K562 (cell line): ENCODE measurements at regions not wholly inside any gene's neighbourhood (a gene's known extent, or its start where the extent isn't known, plus 50 kb on each side); places are given as distances from the start of the nearest gene placed in this dataset.
A peak's percentile ranks its signal among the peaks of the same experiment; 100 is the strongest.

ENCODE experiments used
- ARID4B ChIP-seq: sonication (generic); formaldehyde crosslinking; IDR thresholded peaks from 2 replicates; pipeline ENCODE4 v1.8.0; 2022; ENCODE audit warnings: mild to moderate bottlenecking, missing genetic modification reagents
- BCOR ChIP-seq: fragments of 450-650 bp; IDR thresholded peaks from 2 replicates; pipeline ENCODE4 v1.6.1; 2016
- CREB3 ChIP-seq: fragments of 450-650 bp; conservative IDR thresholded peaks from 2 replicates; pipeline ENCODE4 v1.6.1; 2016; ENCODE audit warnings: missing genetic modification characterization, low read depth, mild to moderate bottlenecking, missing compliant biosample characterization, moderate library complexity
- CREBBP ChIP-seq: IDR thresholded peaks from one replicate; pipeline ENCODE4 v1.6.1; 2012; ENCODE audit warnings: low read depth, mild to moderate bottlenecking, control low read depth, inconsistent platforms, low read length
- ESRRB ChIP-seq: fragments of 250-450 bp; sonication (Bioruptor Pico); IDR thresholded peaks from 2 replicates; pipeline ENCODE4 v1.5.0; 2020; ENCODE audit warnings: mild to moderate bottlenecking, moderate library complexity, borderline replicate concordance
- MYC ChIP-seq, 2 experiments: fragments of 250-450 bp in 1 of 2; sonication (Bioruptor Pico) in 1 of 2; IDR thresholded peaks; 2 replicates each; pipeline versions ENCODE4 v1.5.1 to v1.6.1; 2012 to 2021; ENCODE audit warnings: low read depth in 2 of 2, borderline replicate concordance in 1 of 2, improper control_type of control experiment in 1 of 2, low read length in 1 of 2, mild to moderate bottlenecking in 1 of 2, moderate library complexity in 1 of 2
- NR3C1 ChIP-seq: sonication (generic); formaldehyde crosslinking; IDR thresholded peaks from 2 replicates; pipeline ENCODE4 v1.8.1; 2022; ENCODE audit warnings: missing genetic modification reagents
- POLR2A ChIP-seq: fragments of 450-650 bp; conservative IDR thresholded peaks from 2 replicates; pipeline ENCODE4 v1.6.1; 2016
- TAF1 ChIP-seq: IDR thresholded peaks from 2 replicates; pipeline ENCODE4 v1.6.1; 2011; ENCODE audit warnings: mild to moderate bottlenecking, low read length, moderate library complexity; ENCODE audit not compliant: insufficient read depth, control insufficient read depth, severe bottlenecking; ENCODE audit errors: extremely low read depth
- THAP7 ChIP-seq: fragments of 250-450 bp; sonication (Bioruptor Pico); IDR thresholded peaks from 2 replicates; pipeline ENCODE4 v1.5.0; 2021
- XRCC5 ChIP-seq: fragments of 200-400 bp; formaldehyde crosslinking; IDR thresholded peaks from 2 replicates; pipeline ENCODE4 v1.6.1; 2017; ENCODE audit warnings: low read depth, mild to moderate bottlenecking, low read length
- ZNF280A ChIP-seq: fragments of 450-650 bp; IDR thresholded peaks from 2 replicates; pipeline ENCODE4 v1.6.1; 2018; ENCODE audit warnings: mild to moderate bottlenecking, low read depth; ENCODE audit not compliant: partially characterized antibody
- ZNF511 ChIP-seq: sonication (generic); formaldehyde crosslinking; IDR thresholded peaks from 2 replicates; pipeline ENCODE4 v1.8.0; 2022; ENCODE audit warnings: mild to moderate bottlenecking, missing genetic modification reagents
- ZNF668 ChIP-seq: fragments of 250-450 bp; sonication (Bioruptor Pico); IDR thresholded peaks from 2 replicates; pipeline ENCODE4 v1.8.0; 2022; ENCODE audit warnings: mild to moderate bottlenecking, inconsistent platforms
- ZNF740 ChIP-seq, 3 experiments: fragments of 200-800 bp in 1 of 3; sonication (Bioruptor generic) in 1 of 3; sonication (generic) in 1 of 3; formaldehyde crosslinking in 1 of 3; IDR thresholded peaks; 2 replicates each; pipeline versions ENCODE4 v1.6.1 to v1.8.0; 2016 to 2022; ENCODE audit warnings: mild to moderate bottlenecking in 2 of 3, missing compliant biosample characterization in 2 of 3, missing genetic modification characterization in 2 of 3, missing genetic modification reagents in 1 of 3

- TF ChIP-seq CREB3 (tag): no peak
- peak; percentile 96 for TF ChIP-seq POLR2A
- no peak; the same call in 1 of the 2 replicates for TF ChIP-seq ESRRB (CRISPR knock-in tag)
- no peak for TF ChIP-seq CREBBP
- TF ChIP-seq ZNF740 (CRISPR knock-in tag; IDR thresholded peaks at IDR 0.05): no peak
- no peak for TF ChIP-seq ZNF740 (tag; IDR thresholded peaks at IDR 0.05)
- TF ChIP-seq ZNF511 (CRISPR knock-in tag): peak; percentile 59
- TF ChIP-seq TAF1: peak; percentile 58
- TF ChIP-seq MYC (IDR thresholded peaks at IDR 0.05; ENCODE audit: low read depth, low read length): peak; percentile 75
- no peak for TF ChIP-seq MYC (CRISPR knock-in tag; IDR thresholded peaks at IDR 0.05; ENCODE audit: borderline replicate concordance, low read depth)
- no peak for TF ChIP-seq NR3C1 (CRISPR knock-in tag)
- TF ChIP-seq XRCC5: 0 out of 2 replicates have a peak, but pooled peaks have one; percentile 7
- peak; percentile 72; the same call in 1 of the 2 replicates for TF ChIP-seq ARID4B (CRISPR knock-in tag)
- peak; percentile 5; the same call in 1 of the 2 replicates for TF ChIP-seq ZNF668 (CRISPR knock-in tag)
- TF ChIP-seq BCOR: no peak
- no peak for TF ChIP-seq THAP7
- peak; percentile 38 for TF ChIP-seq ZNF280A
These were observed 116.7 kb upstream of the SERPIND1 start (continued) for GRCh38 chr22:20656902-20657836.
